Pons (tissue), 1 donor: ENCODE measurements at regions not wholly inside any gene's neighbourhood (a gene's known extent, or its start where the extent isn't known, plus 50 kb on each side); places are given as distances from the start of the nearest gene placed in this dataset.
A peak's percentile ranks its signal among the peaks of the same experiment; 100 is the strongest.
"Not testable (repeated sequence)": the region's sequence is repeated elsewhere in the genome, so short reads cannot be mapped to it uniquely, and the experiment has no call there.

Experiments
- DNase-seq: peaks from one replicate; pipeline ENCODE4 v3.0.0-alpha.2; 2016; ENCODE audit warnings: low spot score

GRCh38 chr2:760001-760400 is 82.8 kb upstream of the TMEM18 start:
- DNase-seq: no peak

GRCh38 chr2:758073-758820 is 81.0 kb upstream of the TMEM18 start:
- no peak for DNase-seq

- DNase-seq: no peak
Observed at GRCh38 chr2:753123-753522, 75.9 kb upstream of the TMEM18 start.

- no peak for DNase-seq
Observed at GRCh38 chr2:751474-751873, 74.3 kb upstream of the TMEM18 start.

GRCh38 chr2:750628-751027 is 73.4 kb upstream of the TMEM18 start:
- DNase-seq: no peak

GRCh38 chr2:747762-748351 is 70.7 kb upstream of the TMEM18 start:
- DNase-seq: no peak

GRCh38 chr2:746697-747096 is 69.5 kb upstream of the TMEM18 start:
- no peak for DNase-seq

- DNase-seq: no peak
Observed at GRCh38 chr2:744088-744487, 66.9 kb upstream of the TMEM18 start.

GRCh38 chr2:742221-742620 is 65.0 kb upstream of the TMEM18 start:
- no peak for DNase-seq

GRCh38 chr2:741195-741496 is 63.9 kb upstream of the TMEM18 start:
- no peak for DNase-seq

- peak; percentile 11 for DNase-seq
Observed at GRCh38 chr2:740322-741194, 63.4 kb upstream of the TMEM18 start.

GRCh38 chr2:739864-740321 is 62.7 kb upstream of the TMEM18 start:
- not testable (repeated sequence) for DNase-seq

GRCh38 chr2:736939-737338 is 59.7 kb upstream of the TMEM18 start:
- no peak for DNase-seq

- DNase-seq: no peak
Observed at GRCh38 chr2:735670-736218, 58.5 kb upstream of the TMEM18 start.

GRCh38 chr2:734496-734895 is 57.3 kb upstream of the TMEM18 start:
- no peak for DNase-seq

- no peak for DNase-seq
Observed at GRCh38 chr2:733495-733894, 56.3 kb upstream of the TMEM18 start.

GRCh38 chr2:733001-733400 is 55.8 kb upstream of the TMEM18 start:
- DNase-seq: no peak

GRCh38 chr2:731711-732110 is 54.5 kb upstream of the TMEM18 start:
- no peak for DNase-seq

GRCh38 chr2:729376-729861 is 52.2 kb upstream of the TMEM18 start:
- no peak for DNase-seq

GRCh38 chr2:728165-728564 is 51.0 kb upstream of the TMEM18 start:
- DNase-seq: no peak

- no peak for DNase-seq
Observed at GRCh38 chr2:727071-727470, 49.9 kb upstream of the TMEM18 start.
